A549 (cell line): ENCODE measurements at regions not wholly inside any gene's neighbourhood (a gene's known extent, or its start where the extent isn't known, plus 50 kb on each side); places are given as distances from the start of the nearest gene placed in this dataset.

Experiments
- ATAC-seq, 2 experiments: fragments of 200-7000 bp in 1 of 2; fragments of >200 bp in 1 of 2; cut with Nextera tagmentation in 1 of 2; cut with Tn5 transposase in 1 of 2; 3 replicates each; pipeline versions ENCODE4 v1.8.0 to v1.9.1; 2018 to 2020; ENCODE audit warnings: mild to moderate bottlenecking in 1 of 2, moderate library complexity in 1 of 2
- CTCF ChIA-PET: fragments of 300-600 bp; sonication (Branson Sonifier 250); formaldehyde crosslinking; extraction: SDS; loops from one replicate; lab custom pipeline; 2021; ENCODE audit warnings: antibody characterized with exemption, inconsistent platforms; lab: Yijun Ruan, JAX
- POLR2A ChIA-PET: fragments of 350-600 bp; formaldehyde crosslinking; extraction: SDS; loops from one replicate; lab custom pipeline; 2021; ENCODE audit warnings: antibody characterized with exemption, inconsistent platforms; lab: Yijun Ruan, JAX
- DNase-seq, 2 experiments: peaks; one replicate each; pipeline versions ENCODE4 v3.0.0 to v3.0.0-alpha.2; 2011 to 2016; ENCODE audit warnings: low read depth in 1 of 2, low spot score in 1 of 2
- FAIRE-seq: peaks from 2 replicates; lab custom pipeline; 2011; peaks lifted over from hg19 to GRCh38; lab: Jason Lieb, UNC
- H3K27ac ChIP-seq, 2 experiments: fragments of >200 bp; sonication (Bioruptor Twin); formaldehyde crosslinking; 3 replicates each; pipeline ENCODE4 v1.5.1; 2016 to 2017
- H3K4me1 ChIP-seq: fragments of >200 bp; sonication (Bioruptor Twin); formaldehyde crosslinking; 3 replicates; pipeline ENCODE4 v1.6.1; 2016
- H3K4me2 ChIP-seq: fragments of >200 bp; sonication (Bioruptor Twin); formaldehyde crosslinking; 3 replicates; pipeline ENCODE4 v1.6.1; 2016
- H3K4me3 ChIP-seq: fragments of >200 bp; sonication (Bioruptor Twin); formaldehyde crosslinking; 3 replicates; pipeline ENCODE4 v1.5.1; 2016
- H3K9me3 ChIP-seq: fragments of >200 bp; sonication (Bioruptor Twin); formaldehyde crosslinking; 3 replicates; pipeline ENCODE4 v1.6.1; 2016
- CEBPB ChIP-seq, 2 experiments: fragments of >200 bp in 1 of 2; sonication (Bioruptor Twin) in 1 of 2; formaldehyde crosslinking in 1 of 2; IDR thresholded peaks; 2 replicates each; pipeline ENCODE4 v1.6.1; 2012 to 2016
- CHD4 ChIP-seq: fragments of 200-600 bp; sonication (generic); IDR thresholded peaks from 2 replicates; pipeline ENCODE4 v1.6.1; 2016; ENCODE audit warnings: antibody characterized with exemption, mild to moderate bottlenecking, borderline replicate concordance
- EHMT2 ChIP-seq: fragments of 200-600 bp; sonication (generic); IDR thresholded peaks from 2 replicates; pipeline ENCODE4 v1.6.1; 2016; ENCODE audit warnings: antibody characterized with exemption, low read depth, mild to moderate bottlenecking, moderate library complexity
- FOSB ChIP-seq: fragments of 250-450 bp; sonication (Bioruptor Pico); IDR thresholded peaks from 2 replicates; pipeline ENCODE4 v1.5.0; 2020; ENCODE audit warnings: mild to moderate bottlenecking, moderate library complexity
- HDAC2 ChIP-seq: fragments of 200-600 bp; sonication (generic); IDR thresholded peaks from 2 replicates; pipeline ENCODE4 v1.6.1; 2016
- JUN ChIP-seq, 2 experiments: fragments of >200 bp; sonication (Bioruptor Twin); formaldehyde crosslinking; IDR thresholded peaks; 2 replicates in 1 of 2; 3 replicates in 1 of 2; pipeline ENCODE4 v1.6.1; 2016 to 2017
- JUNB ChIP-seq: fragments of >200 bp; sonication (Bioruptor Twin); formaldehyde crosslinking; IDR thresholded peaks from 2 replicates; pipeline ENCODE4 v1.6.1; 2016
- MAFK ChIP-seq: fragments of 450-650 bp; IDR thresholded peaks from 2 replicates; pipeline ENCODE4 v1.6.1; 2014; ENCODE audit not compliant: partially characterized antibody
- MAZ ChIP-seq: fragments of 150-350 bp; IDR thresholded peaks from 2 replicates; pipeline ENCODE4 v1.6.1; 2014; ENCODE audit warnings: antibody characterized with exemption, low read depth, low read length, borderline replicate concordance
- NFE2L2 ChIP-seq: fragments of 150-350 bp; conservative IDR thresholded peaks from 2 replicates; pipeline ENCODE4 v1.6.1; 2014; ENCODE audit warnings: low read length
- NPAS2 ChIP-seq: fragments of 250-450 bp; sonication (Bioruptor Pico); IDR thresholded peaks from 2 replicates; pipeline ENCODE4 v1.8.0; 2022; ENCODE audit warnings: mild to moderate bottlenecking, moderate library complexity, borderline replicate concordance
- NR3C1 ChIP-seq: fragments of >200 bp; sonication (Bioruptor Twin); formaldehyde crosslinking; IDR thresholded peaks from 3 replicates; pipeline ENCODE4 v1.6.1; 2017
- POLR2AphosphoS2 ChIP-seq: conservative IDR thresholded peaks from 2 replicates; pipeline ENCODE4 v1.6.1; 2012; ENCODE audit warnings: low read length, improper control_type of control experiment, inconsistent platforms
- RAD21 ChIP-seq, 2 experiments: fragments of >200 bp in 1 of 2; sonication (Bioruptor Twin) in 1 of 2; formaldehyde crosslinking in 1 of 2; IDR thresholded peaks in 1 of 2; conservative IDR thresholded peaks in 1 of 2; 2 replicates in 1 of 2; 3 replicates in 1 of 2; pipeline ENCODE4 v1.6.1; 2012 to 2018; ENCODE audit warnings: inconsistent platforms in 1 of 2
- RCOR1 ChIP-seq: fragments of 150-350 bp; IDR thresholded peaks from 2 replicates; pipeline ENCODE4 v1.6.1; 2014; ENCODE audit warnings: antibody characterized with exemption, low read length, low read depth
- RFX5 ChIP-seq: fragments of 450-650 bp; IDR thresholded peaks from 2 replicates; pipeline ENCODE4 v1.7.1; 2014; ENCODE audit warnings: antibody characterized with exemption, mild to moderate bottlenecking, moderate library complexity
- RNF2 ChIP-seq: fragments of 200-600 bp; sonication (generic); IDR thresholded peaks from 2 replicates; pipeline ENCODE4 v1.6.1; 2016; ENCODE audit warnings: low read depth, mild to moderate bottlenecking, antibody characterized with exemption, moderate library complexity, borderline replicate concordance
- SMC3 ChIP-seq: fragments of >200 bp; sonication (Bioruptor Twin); formaldehyde crosslinking; IDR thresholded peaks from 3 replicates; pipeline ENCODE4 v1.6.1; 2018; ENCODE audit warnings: inconsistent platforms
- SREBF2 ChIP-seq: fragments of 450-650 bp; IDR thresholded peaks from 2 replicates; pipeline ENCODE4 v1.6.1; 2014; ENCODE audit warnings: mild to moderate bottlenecking, moderate library complexity
- TFCP2L1 ChIP-seq: fragments of 250-450 bp; sonication (Bioruptor Pico); IDR thresholded peaks from 2 replicates; pipeline ENCODE4 v1.5.0; 2021; ENCODE audit warnings: mild to moderate bottlenecking
- TP53 ChIP-seq: fragments of 250-450 bp; sonication (Bioruptor Pico); IDR thresholded peaks from 2 replicates; pipeline ENCODE4 v1.5.0; 2021; ENCODE audit warnings: mild to moderate bottlenecking, moderate library complexity
- WGBS: methylation state at CpG from one replicate; pipeline ENCODE4 v1.1.6; 2017; ENCODE audit errors: missing lambda C conversion rate; 5-methylcytosine and 5-hydroxymethylcytosine counted together
- TF ChIP-seq, protein P1 (sequence below): fragments of 450-650 bp; IDR thresholded peaks from 2 replicates; pipeline ENCODE4 v1.6.1; 2014; ENCODE audit warnings: antibody characterized with exemption
- TF ChIP-seq, protein P2 (sequence below): IDR thresholded peaks from 2 replicates; pipeline ENCODE4 v1.6.1; 2012
- TF ChIP-seq, protein P3 (sequence below): IDR thresholded peaks from 2 replicates; pipeline ENCODE4 v1.6.1; 2012; ENCODE audit warnings: low read depth, borderline replicate concordance

- WGBS = 8% methylated on average over 22 of the region's 22 CpGs
- CTCF ChIA-PET = interaction anchor here (1.5 kb wide), 1 partner anchor 51 kb away, joined by 7 read pairs; no protein-coding TSS in a partner anchor
Observed at GRCh38 chr7:149690688-149691446, 82.5 kb downstream of the ZNF467 start.

GRCh38 chr7:149689291-149689721 lies 84.1 kb downstream of the ZNF467 start:
- FAIRE-seq (no peak), DNase-seq (no peak), ATAC-seq (no peak)
- TF ChIP-seq CHD4 = no peak
- TF ChIP-seq RNF2 = no peak
- TF ChIP-seq TP53 (CRISPR knock-in tag) = no peak
- no peak for TF ChIP-seq POLR2AphosphoS2
- TF ChIP-seq RCOR1 = no peak
- no peak for TF ChIP-seq MAFK
- no peak for TF ChIP-seq HDAC2
- no peak for TF ChIP-seq NFE2L2
- no peak for TF ChIP-seq EHMT2
- TF ChIP-seq, protein P1, sequence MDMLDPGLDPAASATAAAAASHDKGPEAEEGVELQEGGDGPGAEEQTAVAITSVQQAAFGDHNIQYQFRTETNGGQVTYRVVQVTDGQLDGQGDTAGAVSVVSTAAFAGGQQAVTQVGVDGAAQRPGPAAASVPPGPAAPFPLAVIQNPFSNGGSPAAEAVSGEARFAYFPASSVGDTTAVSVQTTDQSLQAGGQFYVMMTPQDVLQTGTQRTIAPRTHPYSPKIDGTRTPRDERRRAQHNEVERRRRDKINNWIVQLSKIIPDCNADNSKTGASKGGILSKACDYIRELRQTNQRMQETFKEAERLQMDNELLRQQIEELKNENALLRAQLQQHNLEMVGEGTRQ = no peak
- TF ChIP-seq NPAS2 (CRISPR knock-in tag) = no peak
- ChIA-PET CTCF (interaction anchor here (1.0 kb wide), 1 partner anchor 21 kb away, joined by 3 read pairs; no protein-coding TSS in a partner anchor), POLR2A (no interaction called here)
- WGBS = 78% methylated on average over 5 of the region's 5 CpGs
- Histone ChIP-seq H3K4me2 (no peak overlapping the region), H3K4me3 (no peak overlapping the region), H3K4me1 (peaks cover 6% of the 10 kb centered on the region; the same call in 2 of the 3 replicates), H3K9me3 (peaks cover 13% of the 10 kb centered on the region; the same call in 2 of the 3 replicates), H3K27ac (no peak overlapping the region)

More at GRCh38 chr7:149690688-149691446, 82.5 kb downstream of the ZNF467 start:
- Histone ChIP-seq H3K4me3 (peak overlapping the region; percentile 30; the same call in 2 of the 3 replicates), H3K27ac (peak overlapping the region in 1 of 2 experiments; percentile 65; a peak in 3 of 6 replicates), H3K4me2 (peak overlapping the region; percentile 80), H3K9me3 (peaks cover 13% of the 10 kb centered on the region; the same call in 2 of the 3 replicates), H3K4me1 (peaks cover 6% of the 10 kb centered on the region; the same call in 2 of the 3 replicates)
- DNase-seq (peak; percentile 78 to 91), ATAC-seq (peak; percentile 98 to 99), FAIRE-seq (peak; percentile 94)
- POLR2A ChIA-PET = interaction anchor here (0.9 kb wide), 1 partner anchor 17 kb away, joined by 4 read pairs; no protein-coding TSS in a partner anchor
- TF ChIP-seq TFCP2L1 (0 out of 2 replicates have a peak, but pooled peaks have one; percentile 67), RAD21 (conservative IDR thresholded peaks at IDR 0.05 in 1 of 2, IDR thresholded peaks at IDR 0.05 in 1 of 2) (no peak), RFX5 (no peak), MAZ (0 out of 2 replicates have a peak, but pooled peaks have one; percentile 47), CEBPB (IDR thresholded peaks at IDR 0.05) (peak in 1 of 2 experiments; percentile 46; a peak in 1 of 4 replicates), SREBF2 (peak; percentile 79), FOSB (CRISPR knock-in tag) (0 out of 2 replicates have a peak, but pooled peaks have one; percentile 9), SMC3 (0 out of 3 replicates have a peak, but pooled peaks have one; percentile 22), CHD4 (no peak), JUN (IDR thresholded peaks at IDR 0.05) (0 out of 5 replicates have a peak, but pooled peaks of 1 of the 2 experiments have one; percentile 19), NR3C1 (no peak), EHMT2 (no peak), JUNB (no peak)
- TF ChIP-seq, protein P2, sequence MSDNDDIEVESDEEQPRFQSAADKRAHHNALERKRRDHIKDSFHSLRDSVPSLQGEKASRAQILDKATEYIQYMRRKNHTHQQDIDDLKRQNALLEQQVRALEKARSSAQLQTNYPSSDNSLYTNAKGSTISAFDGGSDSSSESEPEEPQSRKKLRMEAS = peak; percentile 38; the same call in 1 of the 2 replicates
- TF ChIP-seq, protein P3, sequence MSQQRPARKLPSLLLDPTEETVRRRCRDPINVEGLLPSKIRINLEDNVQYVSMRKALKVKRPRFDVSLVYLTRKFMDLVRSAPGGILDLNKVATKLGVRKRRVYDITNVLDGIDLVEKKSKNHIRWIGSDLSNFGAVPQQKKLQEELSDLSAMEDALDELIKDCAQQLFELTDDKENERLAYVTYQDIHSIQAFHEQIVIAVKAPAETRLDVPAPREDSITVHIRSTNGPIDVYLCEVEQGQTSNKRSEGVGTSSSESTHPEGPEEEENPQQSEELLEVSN = no peak
